ENCODE measurements at regions not wholly inside any gene's neighbourhood (a gene's known extent, or its start where the extent isn't known, plus 50 kb on each side); places are given as distances from the start of the nearest gene placed in this dataset.

- FAIRE-seq (no peak), DNase-seq (ENCODE audit: low read depth in 1 of 2, low spot score in 2 of 2) (no peak)
- Histone ChIP-seq H3K18ac (ENCODE audit: extremely low read depth, low read length) (no peak overlapping the region), H2BK15ac (ENCODE audit: low read length) (no peak overlapping the region), H3K9me3 (ENCODE audit: insufficient read depth in 2 of 2, low read depth in 1 of 2, low read length in 1 of 2) (peaks cover 0 to 5% of the 10 kb centered on the region in 2 experiments; a peak in 2 of 4 replicates), H3K4me3 (ENCODE audit: extremely low read depth in 1 of 4, insufficient read depth in 2 of 4, low read depth in 3 of 4, low read length in 4 of 4) (no peak overlapping the region), H4K20me1 (replicated peaks in 1 of 2; ENCODE audit: control insufficient read depth in 1 of 2, insufficient read depth in 2 of 2, low read length in 2 of 2) (no peaks in the 10 kb centered on the region), H3K4ac (replicated peaks; ENCODE audit: insufficient read length, low read depth, low read length) (no peak overlapping the region), H4K91ac (replicated peaks; ENCODE audit: insufficient read length, low read length) (no peak overlapping the region), H3K4me2 (ENCODE audit: insufficient read depth in 1 of 2, low read depth in 2 of 2, low read length in 2 of 2) (no peak overlapping the region), H3K36me3 (ENCODE audit: control insufficient read depth in 2 of 4, insufficient read depth in 4 of 4, low read length in 3 of 4) (no peaks in the 10 kb centered on the region), H2AK5ac (ENCODE audit: low read depth, low read length) (no peak overlapping the region), H2BK12ac (ENCODE audit: low read depth, low read length) (no peak overlapping the region), H3K79me2 (ENCODE audit: control insufficient read depth in 1 of 2, insufficient read depth in 2 of 2, low read length in 2 of 2) (no peaks in the 10 kb centered on the region), H3K27me3 (replicated peaks in 1 of 4; ENCODE audit: control insufficient read depth in 3 of 4, extremely low read depth in 1 of 4, insufficient read depth in 3 of 4, low read length in 3 of 4) (no peaks in the 10 kb centered on the region), H3K56ac (replicated peaks; ENCODE audit: insufficient read length, low read depth, low read length) (no peak overlapping the region), H2BK20ac (ENCODE audit: low read length) (no peak overlapping the region), H3K23ac (ENCODE audit: insufficient read length) (no peak overlapping the region), H3K9ac (replicated peaks in 1 of 4; ENCODE audit: extremely low read depth in 1 of 4, low read depth in 3 of 4, low read length in 3 of 4) (no peak overlapping the region), H4K5ac (ENCODE audit: insufficient read length, low read depth, low read length) (no peak overlapping the region), H2AFZ (ENCODE audit: low read length) (no peak overlapping the region), H4K8ac (ENCODE audit: extremely low read depth, insufficient read depth, low read length) (no peak overlapping the region), H3K79me1 (ENCODE audit: low read depth, low read length) (no peaks in the 10 kb centered on the region), H3K27ac (ENCODE audit: low read depth, low read length) (no peak overlapping the region), H2BK120ac (replicated peaks; ENCODE audit: low read depth, low read length) (no peak overlapping the region), H3K14ac (ENCODE audit: insufficient read length) (no peak overlapping the region), H3K4me1 (replicated peaks in 1 of 4; ENCODE audit: control insufficient read depth in 3 of 4, insufficient read depth in 4 of 4, low read length in 3 of 4) (no peaks in the 10 kb centered on the region), H2BK5ac (ENCODE audit: low read depth, low read length) (no peak overlapping the region), H3K23me2 (ENCODE audit: low read depth, low read length) (no peaks in the 10 kb centered on the region)
- CTCF ChIA-PET (ENCODE audit: partially characterized antibody): no interaction called here
- TF ChIP-seq BRCA1 (IDR thresholded peaks at IDR 0.05; ENCODE audit: low read depth, low read length) (no peak), SIX5 (IDR thresholded peaks at IDR 0.05; ENCODE audit: low read depth, low read length) (no peak), HDAC6 (IDR thresholded peaks at IDR 0.05; ENCODE audit: low read depth, low read length) (no peak), MAFK (IDR thresholded peaks at IDR 0.05; ENCODE audit: low read depth, low read length) (no peak), CHD1 (IDR thresholded peaks at IDR 0.05; ENCODE audit: low read depth, low read length) (no peak), USF2 (IDR thresholded peaks at IDR 0.05; ENCODE audit: low read length) (no peak)
- WGBS, 2 experiments (ENCODE audit: extremely low coverage in 1 of 2, insufficient coverage in 1 of 2, insufficient read length in 1 of 2, insufficient replicate concordance in 2 of 2, low coverage in 1 of 2, low lambda C conversion rate in 2 of 2, missing lambda C conversion rate in 1 of 2): 81% methylated on average over 1 of the region's 1 CpG; no CpG with 5 or more reads in 1 of the 2 experiments
- POLR2A ChIA-PET (ENCODE audit: partially characterized antibody): no interaction called here
Measured at GRCh38 chr3:72065236-72065635, 280.3 kb upstream of the PROK2 start.

Data from H1 (cell line).